SU-DHL-6 (cell line): ENCODE measurements at regions not wholly inside any gene's neighbourhood (a gene's known extent, or its start where the extent isn't known, plus 50 kb on each side); places are given as distances from the start of the nearest gene placed in this dataset.

Source experiments
- CTCF ChIP-seq: fragments of 200-600 bp; sonication (generic); IDR thresholded peaks from one replicate; pipeline ENCODE4 v1.5.1; 2017; ENCODE audit warnings: antibody characterized with exemption, mild to moderate bottlenecking, low read length, moderate library complexity; ENCODE audit not compliant: insufficient read depth, poor library complexity, severe bottlenecking
- EZH2phosphoT487 ChIP-seq: fragments of 200-600 bp; sonication (generic), shearing (Covaris generic); conservative IDR thresholded peaks from 2 replicates; pipeline ENCODE4 v1.6.1; 2018; ENCODE audit warnings: mild to moderate bottlenecking, antibody characterized with exemption, low read length, moderate library complexity, mixed read lengths

DNA sequence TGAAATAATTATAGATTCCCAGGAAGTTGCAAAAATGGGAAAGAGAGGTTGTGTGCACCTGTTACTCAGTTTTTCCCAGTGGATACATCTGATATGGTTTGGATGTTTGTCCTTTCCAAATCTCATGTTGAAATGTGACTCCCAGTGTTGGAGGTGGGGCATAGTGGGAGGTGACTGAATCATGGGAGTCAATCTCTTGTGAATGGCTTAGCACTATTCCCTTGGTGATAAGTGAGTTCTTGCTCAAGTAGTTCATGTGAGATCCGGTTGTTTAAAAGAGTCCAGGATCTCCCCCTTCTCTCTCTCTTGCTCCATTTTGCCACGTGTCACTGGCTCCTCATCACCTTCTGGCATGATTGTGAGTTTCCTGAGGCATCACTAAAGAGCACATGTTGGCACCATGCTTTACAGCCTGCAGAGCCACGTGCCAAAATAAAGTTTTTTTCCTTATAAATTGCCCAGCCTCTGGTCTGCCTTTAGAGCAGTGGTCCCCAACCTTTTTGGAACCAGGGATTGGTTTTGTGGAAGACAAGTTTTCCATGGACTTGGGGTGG, 149.2 kb downstream of the RAMP3 start:
- no peak for TF ChIP-seq CTCF
- no peak for TF ChIP-seq EZH2phosphoT487
